SK-N-SH (cell line): ENCODE measurements at regions not wholly inside any gene's neighbourhood (a gene's known extent, or its start where the extent isn't known, plus 50 kb on each side); places are given as distances from the start of the nearest gene placed in this dataset.

Experiments used
- CTCF ChIP-seq: fragments of 200-600 bp; sonication (generic); IDR thresholded peaks from 2 replicates; pipeline ENCODE4 v1.6.1; 2017; ENCODE audit warnings: antibody characterized with exemption, mild to moderate bottlenecking, moderate library complexity
- GABPA ChIP-seq: IDR thresholded peaks from 2 replicates; pipeline ENCODE4 v1.4.0; 2012; ENCODE audit warnings: low read depth, mild to moderate bottlenecking
- TAF1 ChIP-seq: IDR thresholded peaks from 2 replicates; pipeline ENCODE4 v1.6.1; 2012; ENCODE audit warnings: low read depth, mild to moderate bottlenecking, low read length, moderate library complexity, borderline replicate concordance

- TF ChIP-seq CTCF, result no peak
- no peak for TF ChIP-seq GABPA
- no peak for TF ChIP-seq TAF1
Observed at GRCh38 chr6:153621070-153621469, 418.0 kb upstream of the OPRM1 start.
